ENCODE measurements at regions not wholly inside any gene's neighbourhood (a gene's known extent, or its start where the extent isn't known, plus 50 kb on each side); places are given as distances from the start of the nearest gene placed in this dataset.

- H3K9me2 ChIP-seq (replicated peaks; ENCODE audit: insufficient read depth, low read length), result no peaks in the 10 kb centered on the region
- H3K27me3 ChIP-seq (ENCODE audit: low read length), result no peaks in the 10 kb centered on the region
- H3K4me3 ChIP-seq (ENCODE audit: insufficient read depth, low read length, poor library complexity, severe bottlenecking), result no peak overlapping the region
- no peak overlapping the region for H3K9ac ChIP-seq (ENCODE audit: low read length)
- no peaks in the 10 kb centered on the region for H4K20me1 ChIP-seq (ENCODE audit: low read depth, low read length)
- no peaks in the 10 kb centered on the region for H3F3A ChIP-seq (ENCODE audit: insufficient read depth)
- no peaks in the 10 kb centered on the region for H3K79me2 ChIP-seq (ENCODE audit: insufficient read depth, low read length)
- H3K9me3 ChIP-seq (ENCODE audit: insufficient read depth, low read length), result no peaks in the 10 kb centered on the region
- H3K36me3 ChIP-seq (ENCODE audit: low read length), result no peaks in the 10 kb centered on the region
- no peak overlapping the region for H3K27ac ChIP-seq (ENCODE audit: low read depth, low read length)
- no peak for TF ChIP-seq EZH2phosphoT487 (conservative IDR thresholded peaks at IDR 0.05; ENCODE audit: low read length)
- TF ChIP-seq, protein P1, sequence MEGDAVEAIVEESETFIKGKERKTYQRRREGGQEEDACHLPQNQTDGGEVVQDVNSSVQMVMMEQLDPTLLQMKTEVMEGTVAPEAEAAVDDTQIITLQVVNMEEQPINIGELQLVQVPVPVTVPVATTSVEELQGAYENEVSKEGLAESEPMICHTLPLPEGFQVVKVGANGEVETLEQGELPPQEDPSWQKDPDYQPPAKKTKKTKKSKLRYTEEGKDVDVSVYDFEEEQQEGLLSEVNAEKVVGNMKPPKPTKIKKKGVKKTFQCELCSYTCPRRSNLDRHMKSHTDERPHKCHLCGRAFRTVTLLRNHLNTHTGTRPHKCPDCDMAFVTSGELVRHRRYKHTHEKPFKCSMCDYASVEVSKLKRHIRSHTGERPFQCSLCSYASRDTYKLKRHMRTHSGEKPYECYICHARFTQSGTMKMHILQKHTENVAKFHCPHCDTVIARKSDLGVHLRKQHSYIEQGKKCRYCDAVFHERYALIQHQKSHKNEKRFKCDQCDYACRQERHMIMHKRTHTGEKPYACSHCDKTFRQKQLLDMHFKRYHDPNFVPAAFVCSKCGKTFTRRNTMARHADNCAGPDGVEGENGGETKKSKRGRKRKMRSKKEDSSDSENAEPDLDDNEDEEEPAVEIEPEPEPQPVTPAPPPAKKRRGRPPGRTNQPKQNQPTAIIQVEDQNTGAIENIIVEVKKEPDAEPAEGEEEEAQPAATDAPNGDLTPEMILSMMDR (IDR thresholded peaks at IDR 0.05; ENCODE audit: insufficient read depth, low read length, poor library complexity, severe bottlenecking), result no peak
- no peak overlapping the region for H2AFZ ChIP-seq (ENCODE audit: low read depth, low read length, severe bottlenecking)
- H3K4me2 ChIP-seq (ENCODE audit: low read depth, low read length, poor library complexity, severe bottlenecking), result no peak overlapping the region
These were observed 155.5 kb upstream of the WWC1 start for GRCh38 chr5:168135897-168136296.

GRCh38 chr5:168136340-168136739 lies 155.1 kb upstream of the WWC1 start:
- TF ChIP-seq, protein P1 (IDR thresholded peaks at IDR 0.05; ENCODE audit: insufficient read depth, low read length, poor library complexity, severe bottlenecking), result no peak
- TF ChIP-seq EZH2phosphoT487 (conservative IDR thresholded peaks at IDR 0.05; ENCODE audit: low read length), result no peak

GRCh38 chr5:168137265-168137664 lies 154.2 kb upstream of the WWC1 start:
- Histone ChIP-seq H3K4me2 (ENCODE audit: low read depth, low read length, poor library complexity, severe bottlenecking) (no peak overlapping the region), H3K27me3 (ENCODE audit: low read length) (no peaks in the 10 kb centered on the region), H3K4me3 (ENCODE audit: insufficient read depth, low read length, poor library complexity, severe bottlenecking) (no peak overlapping the region), H3F3A (ENCODE audit: insufficient read depth) (no peaks in the 10 kb centered on the region), H3K36me3 (ENCODE audit: low read length) (no peaks in the 10 kb centered on the region), H3K9me3 (ENCODE audit: insufficient read depth, low read length) (no peaks in the 10 kb centered on the region), H4K20me1 (ENCODE audit: low read depth, low read length) (no peaks in the 10 kb centered on the region), H2AFZ (ENCODE audit: low read depth, low read length, severe bottlenecking) (no peak overlapping the region), H3K27ac (ENCODE audit: low read depth, low read length) (no peak overlapping the region), H3K79me2 (ENCODE audit: insufficient read depth, low read length) (no peaks in the 10 kb centered on the region), H3K9ac (ENCODE audit: low read length) (no peak overlapping the region), H3K9me2 (replicated peaks; ENCODE audit: insufficient read depth, low read length) (no peaks in the 10 kb centered on the region)
- TF ChIP-seq EZH2phosphoT487 (conservative IDR thresholded peaks at IDR 0.05; ENCODE audit: low read length), result no peak
- TF ChIP-seq, protein P1 (IDR thresholded peaks at IDR 0.05; ENCODE audit: insufficient read depth, low read length, poor library complexity, severe bottlenecking), result no peak

More at GRCh38 chr5:168136340-168136739, 155.1 kb upstream of the WWC1 start:
- Histone ChIP-seq H4K20me1 (ENCODE audit: low read depth, low read length) (no peaks in the 10 kb centered on the region), H3K9me3 (ENCODE audit: insufficient read depth, low read length) (no peaks in the 10 kb centered on the region), H3K36me3 (ENCODE audit: low read length) (no peaks in the 10 kb centered on the region), H3K9me2 (replicated peaks; ENCODE audit: insufficient read depth, low read length) (no peaks in the 10 kb centered on the region), H3K4me3 (ENCODE audit: insufficient read depth, low read length, poor library complexity, severe bottlenecking) (no peak overlapping the region), H2AFZ (ENCODE audit: low read depth, low read length, severe bottlenecking) (no peak overlapping the region), H3K4me2 (ENCODE audit: low read depth, low read length, poor library complexity, severe bottlenecking) (no peak overlapping the region), H3K27me3 (ENCODE audit: low read length) (no peaks in the 10 kb centered on the region), H3F3A (ENCODE audit: insufficient read depth) (no peaks in the 10 kb centered on the region), H3K9ac (ENCODE audit: low read length) (no peak overlapping the region), H3K79me2 (ENCODE audit: insufficient read depth, low read length) (no peaks in the 10 kb centered on the region), H3K27ac (ENCODE audit: low read depth, low read length) (no peak overlapping the region)

Data from SU-DHL-6 (cell line).